T-helper 2 cell treated with Interferon-gamma antibody and Interleukin-4, amounts not matched to agents 5 μg/mL and 100 μg/mL, for 36 hours (primary cell): ENCODE measurements at regions not wholly inside any gene's neighbourhood (a gene's known extent, or its start where the extent isn't known, plus 50 kb on each side); places are given as distances from the start of the nearest gene placed in this dataset.

Experiments
- DNase-seq: peaks from one replicate; pipeline ENCODE4 v3.0.0; 2021; ENCODE audit warnings: low spot score
- H3K27ac Mint-ChIP-seq: one replicate; pipeline ENCODE4 v1.8.0; 2021; ENCODE audit warnings: mild to moderate bottlenecking, mixed read lengths
- H3K27me3 Mint-ChIP-seq: one replicate; pipeline ENCODE4 v1.8.0; 2021; ENCODE audit warnings: low read depth, mixed read lengths
- H3K36me3 Mint-ChIP-seq: one replicate; pipeline ENCODE4 v1.8.0; 2021; ENCODE audit warnings: low read depth, mixed read lengths
- H3K4me1 Mint-ChIP-seq: one replicate; pipeline ENCODE4 v1.8.0; 2021; ENCODE audit warnings: low read depth, mixed read lengths
- H3K4me3 Mint-ChIP-seq: one replicate; pipeline ENCODE4 v1.8.0; 2022; ENCODE audit warnings: mild to moderate bottlenecking, moderate library complexity, mixed read lengths
- H3K9me3 Mint-ChIP-seq: one replicate; pipeline ENCODE4 v1.8.0; 2021; ENCODE audit warnings: mixed read lengths

- no peaks in the 10 kb centered on the region for H3K27me3 Mint-ChIP-seq
- no peak overlapping the region for H3K27ac Mint-ChIP-seq
- H3K9me3 Mint-ChIP-seq, result peaks cover 13% of the 10 kb centered on the region
- no peak overlapping the region for H3K4me3 Mint-ChIP-seq
- DNase-seq, result no peak
- H3K4me1 Mint-ChIP-seq, result no peaks in the 10 kb centered on the region
- H3K36me3 Mint-ChIP-seq, result no peaks in the 10 kb centered on the region
These were observed 459.1 kb upstream of the JAG1 start for GRCh38 chr20:11132819-11133415.

DNA sequence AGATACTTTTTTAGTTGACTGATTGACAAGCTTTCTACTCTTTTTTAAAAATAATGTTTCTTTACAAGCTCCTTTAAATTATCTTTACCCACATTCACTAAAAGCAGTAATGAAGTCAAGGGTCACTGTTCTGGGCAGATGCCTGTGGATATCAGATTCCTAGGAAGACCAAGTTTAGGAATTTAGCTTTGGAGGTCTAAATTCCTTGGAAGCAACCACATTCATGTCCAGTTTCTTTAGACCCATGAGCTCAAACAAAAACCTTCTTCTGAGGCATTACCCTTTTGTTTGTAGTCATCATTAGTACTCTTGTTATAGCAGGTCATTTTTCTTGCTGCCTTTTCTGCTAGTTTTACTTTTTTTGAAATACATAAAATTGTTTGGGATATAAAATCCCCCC is 462.9 kb upstream of the JAG1 start:
- H3K4me1 Mint-ChIP-seq, result no peaks in the 10 kb centered on the region
- H3K27ac Mint-ChIP-seq, result no peak overlapping the region
- DNase-seq, result no peak
- no peaks in the 10 kb centered on the region for H3K27me3 Mint-ChIP-seq
- peaks cover 9% of the 10 kb centered on the region for H3K9me3 Mint-ChIP-seq
- H3K36me3 Mint-ChIP-seq, result no peaks in the 10 kb centered on the region
- no peak overlapping the region for H3K4me3 Mint-ChIP-seq

DNA sequence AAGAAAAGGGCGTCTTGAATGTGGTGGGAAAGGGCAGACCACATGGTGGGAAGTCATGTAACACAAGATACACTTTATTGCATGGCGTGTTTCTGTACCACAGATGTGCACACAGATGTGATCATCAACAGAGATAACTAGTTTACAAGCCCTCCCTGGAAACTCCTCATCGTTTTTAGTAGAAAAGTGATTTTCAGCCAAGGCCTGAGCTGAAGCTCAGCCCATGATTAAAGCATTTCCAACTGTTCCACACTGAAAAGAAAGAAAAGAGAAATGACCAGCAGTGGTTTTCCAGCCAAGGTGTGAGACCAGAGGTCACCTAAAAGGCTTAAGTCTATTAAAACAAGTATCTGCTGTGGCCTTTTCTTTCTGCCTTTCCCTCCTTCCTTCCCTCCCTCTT is 463.9 kb upstream of the JAG1 start:
- Mint-ChIP-seq H3K4me1 (no peaks in the 10 kb centered on the region), H3K4me3 (no peak overlapping the region), H3K36me3 (no peaks in the 10 kb centered on the region), H3K27ac (no peak overlapping the region), H3K27me3 (no peaks in the 10 kb centered on the region), H3K9me3 (peaks cover 9% of the 10 kb centered on the region)
- no peak for DNase-seq

DNA sequence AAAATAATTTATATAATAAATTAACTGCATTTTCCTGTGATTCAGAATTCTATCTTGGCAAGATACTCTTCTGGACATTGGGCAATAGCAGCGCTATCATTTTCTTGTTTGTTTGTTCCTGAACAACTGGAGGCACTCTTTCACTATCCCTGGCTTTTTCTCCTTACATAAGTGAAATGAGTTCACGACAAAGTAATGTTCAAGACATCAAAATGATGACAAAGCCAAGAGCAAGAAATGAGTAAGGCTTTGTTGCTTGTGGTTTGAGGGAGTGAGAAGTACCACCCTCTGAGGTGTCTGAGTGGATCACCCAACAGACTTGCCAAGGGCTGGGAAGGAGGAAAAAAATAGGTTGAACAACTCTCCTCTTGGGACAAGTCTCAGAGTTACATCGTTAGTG is 466.6 kb upstream of the JAG1 start:
- no peaks in the 10 kb centered on the region for H3K4me1 Mint-ChIP-seq
- no peak for DNase-seq
- H3K9me3 Mint-ChIP-seq, result peaks cover 8% of the 10 kb centered on the region
- H3K36me3 Mint-ChIP-seq, result no peaks in the 10 kb centered on the region
- no peak overlapping the region for H3K27ac Mint-ChIP-seq
- no peaks in the 10 kb centered on the region for H3K27me3 Mint-ChIP-seq
- no peak overlapping the region for H3K4me3 Mint-ChIP-seq

DNA sequence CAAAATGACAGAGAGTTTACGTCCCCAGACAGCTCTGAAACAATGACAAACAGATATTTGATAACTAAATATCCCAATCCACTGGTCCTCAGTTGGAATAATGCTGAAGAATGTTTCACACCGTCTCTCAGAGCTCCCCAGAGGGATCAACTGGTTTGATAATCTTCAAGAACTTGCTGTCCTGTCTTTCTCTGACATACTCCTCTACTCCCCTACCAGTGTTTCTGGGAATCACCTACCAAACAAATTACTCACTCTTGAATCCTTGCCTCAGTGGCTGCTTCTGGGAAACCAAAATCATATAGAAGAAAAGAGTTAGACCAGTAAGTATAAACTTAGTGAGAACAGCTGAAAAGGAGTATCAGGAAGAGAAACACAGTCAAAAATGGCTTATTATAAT is 469.7 kb upstream of the JAG1 start:
- no peak for DNase-seq
- Mint-ChIP-seq H3K36me3 (no peaks in the 10 kb centered on the region), H3K27ac (no peak overlapping the region), H3K4me3 (no peak overlapping the region), H3K9me3 (peaks cover 8% of the 10 kb centered on the region), H3K27me3 (no peaks in the 10 kb centered on the region), H3K4me1 (no peaks in the 10 kb centered on the region)

GRCh38 chr20:11144114-11144950 is 470.5 kb upstream of the JAG1 start:
- Mint-ChIP-seq H3K4me3 (no peak overlapping the region), H3K9me3 (peaks cover 8% of the 10 kb centered on the region), H3K36me3 (no peaks in the 10 kb centered on the region), H3K27ac (no peak overlapping the region), H3K27me3 (no peaks in the 10 kb centered on the region), H3K4me1 (no peaks in the 10 kb centered on the region)
- no peak for DNase-seq

DNA sequence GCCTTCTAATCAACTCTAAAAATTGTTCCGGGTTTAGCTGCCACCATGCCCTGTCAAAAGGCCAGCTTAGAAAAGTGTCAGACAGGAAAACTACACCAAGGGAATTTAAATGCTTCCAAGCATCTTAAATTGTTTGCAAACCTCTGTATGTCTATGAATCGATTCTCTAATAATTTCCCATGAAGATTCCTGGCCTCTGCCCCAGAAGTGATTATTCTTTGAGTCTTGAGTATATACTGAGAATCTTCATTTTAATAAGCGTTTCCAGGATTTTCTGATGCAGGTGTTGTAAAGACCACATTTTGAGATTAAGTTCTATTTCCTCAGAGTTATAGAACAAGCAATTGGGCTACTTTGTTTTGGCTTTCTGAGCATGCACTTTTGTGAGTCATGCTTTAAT is 471.8 kb upstream of the JAG1 start:
- no peak for DNase-seq

GRCh38 chr20:11153819-11154218 is 480.0 kb upstream of the JAG1 start:
- no peak for DNase-seq
- H3K9me3 Mint-ChIP-seq, result no peaks in the 10 kb centered on the region
- no peaks in the 10 kb centered on the region for H3K27me3 Mint-ChIP-seq
- H3K4me3 Mint-ChIP-seq, result no peak overlapping the region
- H3K27ac Mint-ChIP-seq, result no peak overlapping the region
- H3K36me3 Mint-ChIP-seq, result no peaks in the 10 kb centered on the region
- no peaks in the 10 kb centered on the region for H3K4me1 Mint-ChIP-seq

More for the DNA sequence above, 471.8 kb upstream of the JAG1 start:
- no peak overlapping the region for H3K27ac Mint-ChIP-seq
- peaks cover 4% of the 10 kb centered on the region for H3K9me3 Mint-ChIP-seq
- H3K4me3 Mint-ChIP-seq, result no peak overlapping the region
- no peaks in the 10 kb centered on the region for H3K27me3 Mint-ChIP-seq
- H3K36me3 Mint-ChIP-seq, result no peaks in the 10 kb centered on the region
- H3K4me1 Mint-ChIP-seq, result no peaks in the 10 kb centered on the region

DNA sequence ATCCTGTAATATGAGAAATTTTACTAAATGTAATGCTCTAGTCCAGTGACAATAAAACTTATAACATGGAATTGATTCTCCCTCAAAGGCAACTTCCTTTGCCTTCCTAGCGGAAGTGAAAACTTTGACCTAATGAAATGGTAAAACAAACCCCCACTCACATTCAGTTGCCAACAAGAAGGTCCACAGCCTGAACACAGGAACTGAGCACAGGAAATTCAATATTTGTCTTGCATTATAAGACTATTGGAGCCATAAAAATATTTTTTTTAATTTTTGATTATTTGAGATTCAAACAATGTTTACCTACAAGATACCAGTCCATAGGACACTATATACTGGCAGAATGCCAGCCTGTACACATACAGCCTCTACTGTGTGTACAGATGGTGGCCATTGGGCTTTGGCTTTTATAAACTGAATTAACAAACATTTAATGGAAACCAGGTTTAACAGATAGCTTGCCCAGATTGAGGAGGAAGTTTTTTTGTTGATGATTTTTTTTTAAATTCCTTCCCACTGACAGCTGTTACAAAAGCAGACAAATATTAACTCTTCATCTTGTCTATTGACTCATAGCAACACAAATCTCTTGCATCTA is 481.5 kb upstream of the JAG1 start:
- no peaks in the 10 kb centered on the region for H3K4me1 Mint-ChIP-seq
- no peak for DNase-seq
- no peaks in the 10 kb centered on the region for H3K9me3 Mint-ChIP-seq
- no peak overlapping the region for H3K4me3 Mint-ChIP-seq
- no peaks in the 10 kb centered on the region for H3K36me3 Mint-ChIP-seq
- no peak overlapping the region for H3K27ac Mint-ChIP-seq
- no peaks in the 10 kb centered on the region for H3K27me3 Mint-ChIP-seq

DNA sequence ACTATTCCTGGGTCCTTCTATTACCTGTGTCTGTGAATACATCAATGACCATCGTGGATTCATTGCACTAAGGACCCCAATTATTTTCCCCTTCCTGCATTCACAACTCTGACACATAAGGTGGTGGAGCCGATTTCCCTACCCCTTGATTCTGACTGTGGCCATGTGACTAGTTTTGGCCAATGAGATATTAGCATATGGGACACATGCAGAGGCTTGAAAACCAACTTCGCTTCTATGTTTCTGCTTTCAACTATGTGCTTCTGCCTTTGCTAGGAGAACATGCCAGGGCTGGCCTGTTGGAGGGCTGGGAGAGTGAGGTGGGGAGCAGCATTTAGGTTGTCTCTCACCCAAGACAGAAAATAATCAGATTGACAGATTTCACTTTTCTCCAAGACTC is 483.1 kb upstream of the JAG1 start:
- Mint-ChIP-seq H3K4me1 (no peaks in the 10 kb centered on the region), H3K9me3 (no peaks in the 10 kb centered on the region), H3K27ac (no peak overlapping the region), H3K4me3 (no peak overlapping the region), H3K36me3 (no peaks in the 10 kb centered on the region), H3K27me3 (no peaks in the 10 kb centered on the region)
- no peak for DNase-seq

DNA sequence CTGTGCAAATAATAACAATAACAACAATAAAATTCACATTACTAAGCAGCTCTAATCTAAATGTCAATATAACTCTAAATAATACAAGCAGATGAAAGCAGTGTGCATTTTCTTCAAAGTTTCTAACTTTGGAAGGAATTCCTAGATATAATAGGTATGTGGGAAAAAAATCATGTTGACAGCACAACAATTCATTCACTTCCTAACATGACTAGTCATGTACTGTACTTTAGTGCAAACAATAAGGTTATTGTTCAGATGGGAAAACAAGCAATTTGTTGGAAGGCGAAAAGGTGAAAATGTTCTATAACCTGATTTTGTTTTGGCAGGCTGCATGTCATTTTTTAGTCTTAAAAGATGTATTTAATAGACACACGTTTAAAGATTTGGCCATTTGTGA is 484.3 kb upstream of the JAG1 start:
- no peak overlapping the region for H3K4me3 Mint-ChIP-seq
- DNase-seq, result no peak
- H3K27me3 Mint-ChIP-seq, result no peaks in the 10 kb centered on the region
- H3K36me3 Mint-ChIP-seq, result no peaks in the 10 kb centered on the region
- H3K4me1 Mint-ChIP-seq, result no peaks in the 10 kb centered on the region
- no peak overlapping the region for H3K27ac Mint-ChIP-seq
- H3K9me3 Mint-ChIP-seq, result no peaks in the 10 kb centered on the region

GRCh38 chr20:11158589-11158988 is 484.8 kb upstream of the JAG1 start:
- H3K4me3 Mint-ChIP-seq, result no peak overlapping the region
- DNase-seq, result no peak
- H3K27ac Mint-ChIP-seq, result no peak overlapping the region
- H3K36me3 Mint-ChIP-seq, result no peaks in the 10 kb centered on the region
- H3K4me1 Mint-ChIP-seq, result no peaks in the 10 kb centered on the region
- H3K9me3 Mint-ChIP-seq, result no peaks in the 10 kb centered on the region
- no peaks in the 10 kb centered on the region for H3K27me3 Mint-ChIP-seq

DNA sequence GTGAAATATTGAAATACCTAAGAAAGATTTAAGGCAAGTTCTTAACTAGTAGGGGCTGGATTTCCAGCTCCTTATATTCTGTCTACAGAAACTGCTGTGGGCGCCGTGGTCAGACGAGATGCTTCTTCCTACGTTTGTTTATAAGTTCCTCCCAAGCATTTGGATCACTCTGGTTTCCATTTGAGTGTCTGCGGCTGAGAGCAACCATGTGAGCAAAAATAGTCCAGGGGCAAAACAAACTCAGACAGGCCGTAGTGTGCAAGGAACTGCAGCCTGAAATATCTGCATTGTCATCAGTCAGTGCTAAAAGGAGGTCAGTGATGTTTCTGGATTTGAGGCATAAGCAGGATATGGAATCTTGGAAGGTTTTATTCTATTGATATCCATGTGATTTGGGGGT is 485.9 kb upstream of the JAG1 start:
- H3K27ac Mint-ChIP-seq, result no peak overlapping the region
- no peaks in the 10 kb centered on the region for H3K4me1 Mint-ChIP-seq
- no peaks in the 10 kb centered on the region for H3K36me3 Mint-ChIP-seq
- DNase-seq, result no peak
- no peaks in the 10 kb centered on the region for H3K9me3 Mint-ChIP-seq
- no peak overlapping the region for H3K4me3 Mint-ChIP-seq
- no peaks in the 10 kb centered on the region for H3K27me3 Mint-ChIP-seq

DNA sequence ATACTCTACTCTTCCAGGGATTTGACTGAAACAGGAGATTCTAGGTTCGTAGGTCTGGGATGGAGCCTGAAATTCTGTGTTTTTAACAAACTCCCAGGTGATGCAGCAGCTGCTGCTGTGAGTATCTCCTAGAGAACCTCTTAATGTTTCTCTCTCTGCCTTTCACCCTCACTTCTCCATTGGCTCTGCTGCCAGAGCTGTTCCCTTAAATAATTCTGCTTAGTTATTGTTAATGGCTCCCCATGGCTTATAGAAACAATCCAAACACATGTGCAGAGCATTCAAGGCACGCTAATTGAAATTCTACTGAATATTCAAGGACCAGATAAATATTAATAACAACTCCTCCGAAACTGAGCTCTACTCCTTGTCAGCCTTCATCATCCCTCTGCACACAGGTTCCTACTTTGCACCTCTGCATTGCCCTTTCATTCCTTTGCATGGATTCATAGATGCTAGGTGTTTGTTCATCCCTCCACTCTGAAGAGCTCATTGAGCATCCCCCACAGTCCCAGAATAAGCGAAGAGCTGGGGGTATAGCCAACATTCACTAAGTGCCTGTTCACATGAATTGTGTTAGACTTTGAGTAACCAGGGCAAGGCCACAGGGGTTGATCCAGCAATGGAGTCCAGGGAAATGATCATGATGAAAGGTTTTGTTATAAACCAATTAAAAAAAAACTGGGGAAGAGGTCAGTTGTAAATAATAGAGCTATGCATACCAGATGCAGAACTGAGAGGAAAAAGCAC is 488.4 kb upstream of the JAG1 start:
- H3K4me3 Mint-ChIP-seq, result no peak overlapping the region
- no peak for DNase-seq
- no peaks in the 10 kb centered on the region for H3K9me3 Mint-ChIP-seq
- H3K27ac Mint-ChIP-seq, result no peak overlapping the region
- H3K27me3 Mint-ChIP-seq, result no peaks in the 10 kb centered on the region
- no peaks in the 10 kb centered on the region for H3K4me1 Mint-ChIP-seq
- no peaks in the 10 kb centered on the region for H3K36me3 Mint-ChIP-seq
